ENCODE measurements at regions not wholly inside any gene's neighbourhood (a gene's known extent, or its start where the extent isn't known, plus 50 kb on each side); places are given as distances from the start of the nearest gene placed in this dataset.

DNA sequence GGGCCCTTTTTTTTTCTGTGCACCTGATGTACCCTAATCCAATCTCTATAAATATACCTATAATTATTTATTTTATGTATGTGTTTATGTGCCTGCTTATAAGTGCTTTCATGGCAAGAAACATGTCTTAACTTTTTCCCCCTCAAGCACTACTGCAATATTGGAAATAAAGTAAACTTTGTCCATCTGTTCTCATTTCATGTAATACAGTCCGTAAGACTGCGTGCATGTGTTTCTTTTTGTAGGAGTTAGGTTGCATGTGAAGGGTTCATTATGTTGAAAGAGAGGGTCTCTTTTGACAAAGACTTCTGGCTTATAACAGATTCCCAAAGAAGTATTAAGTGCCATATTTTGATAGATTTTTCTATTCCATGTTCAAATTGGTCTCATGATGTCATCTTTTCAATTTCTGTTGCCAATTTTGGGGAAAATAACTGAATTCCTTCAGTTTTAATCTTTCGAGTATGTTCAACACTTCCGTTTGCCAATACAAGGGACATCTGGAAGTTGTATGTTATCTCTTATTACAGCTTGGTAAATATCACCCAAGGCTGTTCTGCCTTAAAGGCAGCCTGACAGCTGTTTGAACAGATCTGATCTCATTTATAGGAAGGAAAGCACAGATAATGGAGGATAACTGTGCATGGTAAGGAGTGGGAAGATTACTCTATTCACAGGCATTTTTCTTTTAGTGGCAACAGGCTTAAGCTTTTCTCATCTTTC lies 273.1 kb upstream of the SGO1 start:
- H3K9ac ChIP-seq (ENCODE audit: low read length), result no peak overlapping the region
- H3K4me2 ChIP-seq (ENCODE audit: low read length), result no peak overlapping the region
- no peak overlapping the region for H3K4me3 ChIP-seq (ENCODE audit: low read length)
- no peak overlapping the region for H3K27ac ChIP-seq (ENCODE audit: low read length)
- no peaks in the 10 kb centered on the region for H3F3A ChIP-seq (ENCODE audit: insufficient read depth, low read length, poor library complexity, severe bottlenecking)
- no peaks in the 10 kb centered on the region for H3K27me3 ChIP-seq (ENCODE audit: insufficient read depth, low read depth, low read length)
- no peaks in the 10 kb centered on the region for H3K79me2 ChIP-seq (replicated peaks; ENCODE audit: insufficient read depth, low read length)
- H2AFZ ChIP-seq (ENCODE audit: low read depth, low read length), result no peak overlapping the region
- H3K9me3 ChIP-seq (ENCODE audit: low read length), result no peaks in the 10 kb centered on the region
- H4K20me1 ChIP-seq (ENCODE audit: insufficient read depth), result no peaks in the 10 kb centered on the region
- H3K36me3 ChIP-seq (ENCODE audit: insufficient read depth, low read length), result no peaks in the 10 kb centered on the region
- H3K9me2 ChIP-seq (ENCODE audit: insufficient read depth, low read length), result no peaks in the 10 kb centered on the region
- TF ChIP-seq POLR2AphosphoS5 (IDR thresholded peaks at IDR 0.05), result no peak
- TF ChIP-seq EZH2 (IDR thresholded peaks at IDR 0.05; ENCODE audit: borderline replicate concordance, insufficient read depth, low read length, poor library complexity, severe bottlenecking), result no peak
- TF ChIP-seq EP300 (conservative IDR thresholded peaks at IDR 0.05; ENCODE audit: poor library complexity, severe bottlenecking), result no peak
- no peak for TF ChIP-seq MXI1 (conservative IDR thresholded peaks at IDR 0.05; ENCODE audit: poor library complexity, severe bottlenecking)
- TF ChIP-seq, protein P1, sequence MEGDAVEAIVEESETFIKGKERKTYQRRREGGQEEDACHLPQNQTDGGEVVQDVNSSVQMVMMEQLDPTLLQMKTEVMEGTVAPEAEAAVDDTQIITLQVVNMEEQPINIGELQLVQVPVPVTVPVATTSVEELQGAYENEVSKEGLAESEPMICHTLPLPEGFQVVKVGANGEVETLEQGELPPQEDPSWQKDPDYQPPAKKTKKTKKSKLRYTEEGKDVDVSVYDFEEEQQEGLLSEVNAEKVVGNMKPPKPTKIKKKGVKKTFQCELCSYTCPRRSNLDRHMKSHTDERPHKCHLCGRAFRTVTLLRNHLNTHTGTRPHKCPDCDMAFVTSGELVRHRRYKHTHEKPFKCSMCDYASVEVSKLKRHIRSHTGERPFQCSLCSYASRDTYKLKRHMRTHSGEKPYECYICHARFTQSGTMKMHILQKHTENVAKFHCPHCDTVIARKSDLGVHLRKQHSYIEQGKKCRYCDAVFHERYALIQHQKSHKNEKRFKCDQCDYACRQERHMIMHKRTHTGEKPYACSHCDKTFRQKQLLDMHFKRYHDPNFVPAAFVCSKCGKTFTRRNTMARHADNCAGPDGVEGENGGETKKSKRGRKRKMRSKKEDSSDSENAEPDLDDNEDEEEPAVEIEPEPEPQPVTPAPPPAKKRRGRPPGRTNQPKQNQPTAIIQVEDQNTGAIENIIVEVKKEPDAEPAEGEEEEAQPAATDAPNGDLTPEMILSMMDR (IDR thresholded peaks at IDR 0.05; ENCODE audit: poor library complexity, severe bottlenecking), result no peak
- TF ChIP-seq RAD21 (conservative IDR thresholded peaks at IDR 0.05), result no peak
- TF ChIP-seq, protein P2, sequence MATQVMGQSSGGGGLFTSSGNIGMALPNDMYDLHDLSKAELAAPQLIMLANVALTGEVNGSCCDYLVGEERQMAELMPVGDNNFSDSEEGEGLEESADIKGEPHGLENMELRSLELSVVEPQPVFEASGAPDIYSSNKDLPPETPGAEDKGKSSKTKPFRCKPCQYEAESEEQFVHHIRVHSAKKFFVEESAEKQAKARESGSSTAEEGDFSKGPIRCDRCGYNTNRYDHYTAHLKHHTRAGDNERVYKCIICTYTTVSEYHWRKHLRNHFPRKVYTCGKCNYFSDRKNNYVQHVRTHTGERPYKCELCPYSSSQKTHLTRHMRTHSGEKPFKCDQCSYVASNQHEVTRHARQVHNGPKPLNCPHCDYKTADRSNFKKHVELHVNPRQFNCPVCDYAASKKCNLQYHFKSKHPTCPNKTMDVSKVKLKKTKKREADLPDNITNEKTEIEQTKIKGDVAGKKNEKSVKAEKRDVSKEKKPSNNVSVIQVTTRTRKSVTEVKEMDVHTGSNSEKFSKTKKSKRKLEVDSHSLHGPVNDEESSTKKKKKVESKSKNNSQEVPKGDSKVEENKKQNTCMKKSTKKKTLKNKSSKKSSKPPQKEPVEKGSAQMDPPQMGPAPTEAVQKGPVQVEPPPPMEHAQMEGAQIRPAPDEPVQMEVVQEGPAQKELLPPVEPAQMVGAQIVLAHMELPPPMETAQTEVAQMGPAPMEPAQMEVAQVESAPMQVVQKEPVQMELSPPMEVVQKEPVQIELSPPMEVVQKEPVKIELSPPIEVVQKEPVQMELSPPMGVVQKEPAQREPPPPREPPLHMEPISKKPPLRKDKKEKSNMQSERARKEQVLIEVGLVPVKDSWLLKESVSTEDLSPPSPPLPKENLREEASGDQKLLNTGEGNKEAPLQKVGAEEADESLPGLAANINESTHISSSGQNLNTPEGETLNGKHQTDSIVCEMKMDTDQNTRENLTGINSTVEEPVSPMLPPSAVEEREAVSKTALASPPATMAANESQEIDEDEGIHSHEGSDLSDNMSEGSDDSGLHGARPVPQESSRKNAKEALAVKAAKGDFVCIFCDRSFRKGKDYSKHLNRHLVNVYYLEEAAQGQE (IDR thresholded peaks at IDR 0.05; ENCODE audit: borderline replicate concordance), result no peak
- no peak for TF ChIP-seq SMC3 (conservative IDR thresholded peaks at IDR 0.05; ENCODE audit: poor library complexity)
- TF ChIP-seq TAF1 (IDR thresholded peaks at IDR 0.05; ENCODE audit: low read depth), result no peak

DNA sequence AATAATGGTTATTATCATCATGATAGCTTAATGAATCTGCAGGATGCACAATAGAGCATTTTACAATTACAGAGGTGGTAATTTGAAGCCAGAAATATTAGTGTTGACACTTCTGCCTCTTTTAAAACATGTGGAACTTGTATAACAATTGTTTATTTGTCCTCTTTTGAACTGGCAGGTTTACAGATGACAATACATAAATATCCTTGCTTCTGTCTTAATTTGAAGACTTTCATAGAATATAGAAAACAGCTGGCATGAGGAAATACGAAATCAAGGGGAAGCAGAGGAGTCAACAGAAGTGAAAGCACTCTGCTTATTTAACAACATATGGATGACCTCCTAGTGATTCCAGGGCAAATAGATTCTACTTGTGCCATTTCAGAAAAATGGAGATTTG lies 270.5 kb upstream of the SGO1 start:
- no peaks in the 10 kb centered on the region for H3F3A ChIP-seq (ENCODE audit: insufficient read depth, low read length, poor library complexity, severe bottlenecking)

More for the DNA sequence above, 270.5 kb upstream of the SGO1 start:
- TF ChIP-seq EP300 (conservative IDR thresholded peaks at IDR 0.05; ENCODE audit: poor library complexity, severe bottlenecking), result no peak
- TF ChIP-seq, protein P1 (IDR thresholded peaks at IDR 0.05; ENCODE audit: poor library complexity, severe bottlenecking), result no peak
- TF ChIP-seq POLR2AphosphoS5 (IDR thresholded peaks at IDR 0.05), result no peak
- no peak for TF ChIP-seq RAD21 (conservative IDR thresholded peaks at IDR 0.05)
- no peak for TF ChIP-seq EZH2 (IDR thresholded peaks at IDR 0.05; ENCODE audit: borderline replicate concordance, insufficient read depth, low read length, poor library complexity, severe bottlenecking)
- TF ChIP-seq, protein P2 (IDR thresholded peaks at IDR 0.05; ENCODE audit: borderline replicate concordance), result no peak
- no peak for TF ChIP-seq SMC3 (conservative IDR thresholded peaks at IDR 0.05; ENCODE audit: poor library complexity)
- no peak for TF ChIP-seq MXI1 (conservative IDR thresholded peaks at IDR 0.05; ENCODE audit: poor library complexity, severe bottlenecking)
- TF ChIP-seq TAF1 (IDR thresholded peaks at IDR 0.05; ENCODE audit: low read depth), result no peak
- Histone ChIP-seq H4K20me1 (ENCODE audit: insufficient read depth) (no peaks in the 10 kb centered on the region), H3K36me3 (ENCODE audit: insufficient read depth, low read length) (no peaks in the 10 kb centered on the region), H3K9ac (ENCODE audit: low read length) (no peak overlapping the region), H3K79me2 (replicated peaks; ENCODE audit: insufficient read depth, low read length) (no peaks in the 10 kb centered on the region), H3K4me2 (ENCODE audit: low read length) (no peak overlapping the region), H3K9me2 (ENCODE audit: insufficient read depth, low read length) (no peaks in the 10 kb centered on the region), H2AFZ (ENCODE audit: low read depth, low read length) (no peak overlapping the region), H3K4me3 (ENCODE audit: low read length) (no peak overlapping the region), H3K27me3 (ENCODE audit: insufficient read depth, low read depth, low read length) (no peaks in the 10 kb centered on the region), H3K9me3 (ENCODE audit: low read length) (no peaks in the 10 kb centered on the region), H3K27ac (ENCODE audit: low read length) (no peak overlapping the region)

Data from neural cell (in vitro differentiated cells).